Brain microvascular endothelial cell (primary cell): ENCODE measurements at regions not wholly inside any gene's neighbourhood (a gene's known extent, or its start where the extent isn't known, plus 50 kb on each side); places are given as distances from the start of the nearest gene placed in this dataset.

Source experiments
- DNase-seq: peaks from one replicate; pipeline ENCODE4 v3.0.0-alpha.2; 2020
- H3K27ac ChIP-seq: fragments of 250-450 bp; sonication (Bioruptor Pico); 2 replicates; pipeline ENCODE4 v1.5.1; 2020; ENCODE audit warnings: mild to moderate bottlenecking, moderate library complexity
- H3K27me3 ChIP-seq: fragments of 250-450 bp; sonication (Bioruptor Pico); replicated peaks from 2 replicates; pipeline ENCODE4 v1.5.1; 2020; ENCODE audit warnings: mild to moderate bottlenecking
- H3K36me3 ChIP-seq: fragments of 250-450 bp; sonication (Bioruptor Pico); replicated peaks from 2 replicates; pipeline ENCODE4 v1.5.1; 2020; ENCODE audit warnings: mild to moderate bottlenecking
- H3K4me3 ChIP-seq: 2 replicates; pipeline ENCODE4 v1.5.1; 2011; ENCODE audit warnings: low read depth, mild to moderate bottlenecking, control low read depth, low read length, moderate library complexity
- CTCF ChIP-seq: IDR thresholded peaks from 2 replicates; pipeline ENCODE4 v1.5.1; 2011; ENCODE audit warnings: low read depth, mild to moderate bottlenecking, moderate library complexity, low read length, control low read depth, inconsistent platforms; ENCODE audit errors: missing control alignments
- in situ Hi-C: cut with HindIII; loops from 2 replicates; pipeline ENCODE4 v1.10.0; 2017; ENCODE audit warnings: low sequenced_read_pairs, low pct_ligation_motif_present

GRCh38 chr1:5758859-5759578, 233.2 kb downstream of the NPHP4 start:
- Histone ChIP-seq H3K4me3 (no peak overlapping the region), H3K27me3 (no peaks in the 10 kb centered on the region), H3K36me3 (no peaks in the 10 kb centered on the region), H3K27ac (no peak overlapping the region)
- TF ChIP-seq CTCF = no peak
- DNase-seq = no peak
- in situ Hi-C loops = no loop called here

- Histone ChIP-seq H3K27me3 (no peaks in the 10 kb centered on the region), H3K4me3 (no peak overlapping the region), H3K27ac (no peak overlapping the region), H3K36me3 (no peaks in the 10 kb centered on the region)
- in situ Hi-C loops = no loop called here
- no peak for TF ChIP-seq CTCF
- DNase-seq = no peak
Observed at GRCh38 chr1:5758000-5758858, 234.0 kb downstream of the NPHP4 start.

GRCh38 chr1:5757187-5757805, 234.9 kb downstream of the NPHP4 start:
- no peak for TF ChIP-seq CTCF
- in situ Hi-C loops = no loop called here
- H3K27me3 ChIP-seq = no peaks in the 10 kb centered on the region
- H3K36me3 ChIP-seq = no peaks in the 10 kb centered on the region
- no peak overlapping the region for H3K27ac ChIP-seq
- no peak for DNase-seq
- H3K4me3 ChIP-seq = no peak overlapping the region

- in situ Hi-C loops = no loop called here
- TF ChIP-seq CTCF = no peak
- H3K27me3 ChIP-seq = no peaks in the 10 kb centered on the region
- no peak overlapping the region for H3K4me3 ChIP-seq
- H3K36me3 ChIP-seq = no peaks in the 10 kb centered on the region
- no peak overlapping the region for H3K27ac ChIP-seq
- no peak for DNase-seq
Observed at GRCh38 chr1:5756434-5757186, 235.6 kb downstream of the NPHP4 start.

GRCh38 chr1:5755552-5756125, 236.6 kb downstream of the NPHP4 start:
- Histone ChIP-seq H3K4me3 (no peak overlapping the region), H3K27me3 (no peaks in the 10 kb centered on the region), H3K27ac (no peak overlapping the region), H3K36me3 (no peaks in the 10 kb centered on the region)
- no peak for TF ChIP-seq CTCF
- no peak for DNase-seq
- in situ Hi-C loops = no loop called here
